RCC 7860 (cell line): ENCODE measurements at regions not wholly inside any gene's neighbourhood (a gene's known extent, or its start where the extent isn't known, plus 50 kb on each side); places are given as distances from the start of the nearest gene placed in this dataset.

ENCODE experiments used
- DNase-seq: peaks from one replicate; pipeline ENCODE4 v3.0.0-alpha.2; 2015; ENCODE audit warnings: low spot score
- FAIRE-seq: peaks from 2 replicates; lab custom pipeline; 2012; peaks lifted over from hg19 to GRCh38; lab: Jason Lieb, UNC

GRCh38 chr11:92276773-92277172, 52.2 kb downstream of the FAT3 start:
- FAIRE-seq (no peak), DNase-seq (no peak)

GRCh38 chr11:92277871-92278270, 53.3 kb downstream of the FAT3 start:
- no peak for DNase-seq
- FAIRE-seq: no peak

GRCh38 chr11:92278791-92279433, 54.3 kb downstream of the FAT3 start:
- no peak for DNase-seq
- no peak for FAIRE-seq

GRCh38 chr11:92284107-92284506, 59.5 kb downstream of the FAT3 start:
- FAIRE-seq: no peak
- no peak for DNase-seq

- no peak for DNase-seq
- FAIRE-seq: no peak
Measured at GRCh38 chr11:92284558-92284957, 59.9 kb downstream of the FAT3 start.

- DNase-seq (no peak), FAIRE-seq (no peak)
Measured at GRCh38 chr11:92285776-92286175, 61.2 kb downstream of the FAT3 start.

GRCh38 chr11:92286709-92287108, 62.1 kb downstream of the FAT3 start:
- DNase-seq (no peak), FAIRE-seq (no peak)

- DNase-seq (peak; percentile 19), FAIRE-seq (peak; percentile 35)
Measured at GRCh38 chr11:92295175-92296137, 70.8 kb downstream of the FAT3 start.

GRCh38 chr11:92296138-92296515, 71.5 kb downstream of the FAT3 start:
- FAIRE-seq (no peak), DNase-seq (peak; percentile 26)

GRCh38 chr11:92297567-92298553, 73.2 kb downstream of the FAT3 start:
- FAIRE-seq (no peak), DNase-seq (no peak)

- DNase-seq (no peak), FAIRE-seq (no peak)
Measured at GRCh38 chr11:92300876-92301275, 76.3 kb downstream of the FAT3 start.

GRCh38 chr11:92302770-92303169, 78.2 kb downstream of the FAT3 start:
- FAIRE-seq (no peak), DNase-seq (no peak)

- FAIRE-seq: no peak
Measured at GRCh38 chr11:92304271-92304670, 79.7 kb downstream of the FAT3 start.

GRCh38 chr11:92306966-92307510, 82.4 kb downstream of the FAT3 start:
- DNase-seq (no peak), FAIRE-seq (no peak)

More at GRCh38 chr11:92304271-92304670, 79.7 kb downstream of the FAT3 start:
- DNase-seq: no peak

- FAIRE-seq (no peak), DNase-seq (no peak)
Measured at GRCh38 chr11:92308366-92308765, 83.7 kb downstream of the FAT3 start.

GRCh38 chr11:92311616-92312449, 87.2 kb downstream of the FAT3 start:
- FAIRE-seq (no peak), DNase-seq (no peak)

- DNase-seq (no peak), FAIRE-seq (no peak)
Measured at GRCh38 chr11:92313784-92314183, 89.2 kb downstream of the FAT3 start.

GRCh38 chr11:92314499-92314898, 89.9 kb downstream of the FAT3 start:
- no peak for DNase-seq
- FAIRE-seq: no peak

- FAIRE-seq: no peak
- DNase-seq: no peak
Measured at GRCh38 chr11:92316106-92316809, 91.6 kb downstream of the FAT3 start.
